ENCODE measurements at regions not wholly inside any gene's neighbourhood (a gene's known extent, or its start where the extent isn't known, plus 50 kb on each side); places are given as distances from the start of the nearest gene placed in this dataset.

GRCh38 chr16:86343027-86343795, 167.1 kb upstream of the FOXF1 start:
- H3K36me3 Mint-ChIP-seq = no peaks in the 10 kb centered on the region
- H3K27ac Mint-ChIP-seq = no peak overlapping the region
- H3K4me3 Mint-ChIP-seq = no peak overlapping the region
- POLR2A ChIA-PET = no interaction called here
- no peaks in the 10 kb centered on the region for H3K4me1 ChIP-seq (ENCODE audit: insufficient read depth, low read length)
- peaks cover 0 to 2% (median 0%) of the 10 kb centered on the region in 5 donors for H3K9me3 Mint-ChIP-seq
- H3K27ac ChIP-seq (ENCODE audit: low read depth, low read length) = no peak overlapping the region
- H3K4me1 Mint-ChIP-seq = no peaks in the 10 kb centered on the region
- H3K27me3 ChIP-seq (ENCODE audit: insufficient read depth, low read length, poor library complexity, severe bottlenecking) = no peaks in the 10 kb centered on the region
- no peak overlapping the region for H3K4me3 ChIP-seq (ENCODE audit: low read length)
- no peak for DNase-seq
- CTCF ChIA-PET = no interaction called here
- no peaks in the 10 kb centered on the region for H3K36me3 ChIP-seq (ENCODE audit: insufficient read depth, low read length)
- H3K27me3 Mint-ChIP-seq = peaks cover 17 to 28% of the 10 kb centered on the region in 2 donors
- H3K9me3 ChIP-seq (ENCODE audit: low read length) = no peaks in the 10 kb centered on the region

- Histone ChIP-seq H3K27me3 (ENCODE audit: insufficient read depth, low read length, poor library complexity, severe bottlenecking) (no peaks in the 10 kb centered on the region), H3K27ac (ENCODE audit: low read depth, low read length) (no peak overlapping the region), H3K36me3 (ENCODE audit: insufficient read depth, low read length) (no peaks in the 10 kb centered on the region), H3K4me1 (ENCODE audit: insufficient read depth, low read length) (no peaks in the 10 kb centered on the region), H3K4me3 (ENCODE audit: low read length) (no peak overlapping the region), H3K9me3 (ENCODE audit: low read length) (no peaks in the 10 kb centered on the region)
- CTCF ChIA-PET = no interaction called here
- peaks cover 0 to 2% (median 0%) of the 10 kb centered on the region in 5 donors for H3K9me3 Mint-ChIP-seq
- H3K27ac Mint-ChIP-seq = no peak overlapping the region
- H3K4me1 Mint-ChIP-seq = no peaks in the 10 kb centered on the region
- DNase-seq = no peak
- POLR2A ChIA-PET = no interaction called here
- H3K36me3 Mint-ChIP-seq = no peaks in the 10 kb centered on the region
- peaks cover 17 to 28% of the 10 kb centered on the region in 2 donors for H3K27me3 Mint-ChIP-seq
- H3K4me3 Mint-ChIP-seq = no peak overlapping the region
Measured at GRCh38 chr16:86343796-86344585, 166.3 kb upstream of the FOXF1 start.

GRCh38 chr16:86344586-86344871, 165.8 kb upstream of the FOXF1 start:
- H3K27me3 Mint-ChIP-seq = peaks cover 17 to 28% of the 10 kb centered on the region in 2 donors

GRCh38 chr16:86344881-86345280, 165.4 kb upstream of the FOXF1 start:
- Histone ChIP-seq H3K27ac (ENCODE audit: low read depth, low read length) (no peak overlapping the region), H3K4me3 (ENCODE audit: low read length) (no peak overlapping the region), H3K36me3 (ENCODE audit: insufficient read depth, low read length) (no peaks in the 10 kb centered on the region), H3K4me1 (ENCODE audit: insufficient read depth, low read length) (no peaks in the 10 kb centered on the region), H3K27me3 (ENCODE audit: insufficient read depth, low read length, poor library complexity, severe bottlenecking) (no peaks in the 10 kb centered on the region), H3K9me3 (ENCODE audit: low read length) (no peaks in the 10 kb centered on the region)
- ChIA-PET CTCF (no interaction called here), POLR2A (no interaction called here)
- Mint-ChIP-seq H3K4me1 (no peaks in the 10 kb centered on the region), H3K27me3 (peaks cover 21 to 31% of the 10 kb centered on the region in 2 donors), H3K9me3 (peaks cover 0 to 2% (median 0%) of the 10 kb centered on the region in 5 donors), H3K27ac (no peak overlapping the region), H3K36me3 (no peaks in the 10 kb centered on the region), H3K4me3 (no peak overlapping the region)
- DNase-seq = no peak

More at GRCh38 chr16:86344586-86344871, 165.8 kb upstream of the FOXF1 start:
- CTCF ChIA-PET = no interaction called here
- POLR2A ChIA-PET = no interaction called here
- no peak for DNase-seq
- H3K27me3 ChIP-seq (ENCODE audit: insufficient read depth, low read length, poor library complexity, severe bottlenecking) = no peaks in the 10 kb centered on the region
- H3K9me3 Mint-ChIP-seq = peaks cover 0 to 2% (median 0%) of the 10 kb centered on the region in 5 donors
- no peaks in the 10 kb centered on the region for H3K4me1 Mint-ChIP-seq
- no peaks in the 10 kb centered on the region for H3K36me3 ChIP-seq (ENCODE audit: insufficient read depth, low read length)
- H3K27ac ChIP-seq (ENCODE audit: low read depth, low read length) = no peak overlapping the region
- no peaks in the 10 kb centered on the region for H3K9me3 ChIP-seq (ENCODE audit: low read length)
- H3K4me3 ChIP-seq (ENCODE audit: low read length) = no peak overlapping the region
- H3K4me1 ChIP-seq (ENCODE audit: insufficient read depth, low read length) = no peaks in the 10 kb centered on the region
- H3K4me3 Mint-ChIP-seq = no peak overlapping the region
- H3K36me3 Mint-ChIP-seq = no peaks in the 10 kb centered on the region
- H3K27ac Mint-ChIP-seq = no peak overlapping the region

GRCh38 chr16:86345516-86345915, 164.8 kb upstream of the FOXF1 start:
- no peak for DNase-seq
- Histone ChIP-seq H3K9me3 (ENCODE audit: low read length) (no peaks in the 10 kb centered on the region), H3K4me1 (ENCODE audit: insufficient read depth, low read length) (no peaks in the 10 kb centered on the region), H3K36me3 (ENCODE audit: insufficient read depth, low read length) (no peaks in the 10 kb centered on the region), H3K27ac (ENCODE audit: low read depth, low read length) (no peak overlapping the region), H3K27me3 (ENCODE audit: insufficient read depth, low read length, poor library complexity, severe bottlenecking) (no peaks in the 10 kb centered on the region), H3K4me3 (ENCODE audit: low read length) (no peak overlapping the region)
- Mint-ChIP-seq H3K9me3 (peaks cover 0 to 2% (median 0%) of the 10 kb centered on the region in 5 donors), H3K27me3 (peaks cover 21 to 37% of the 10 kb centered on the region in 2 donors), H3K27ac (no peak overlapping the region), H3K36me3 (no peaks in the 10 kb centered on the region), H3K4me3 (no peak overlapping the region), H3K4me1 (no peaks in the 10 kb centered on the region)
- ChIA-PET CTCF (no interaction called here), POLR2A (no interaction called here)

- H3K4me3 ChIP-seq (ENCODE audit: low read length) = no peak overlapping the region
- Mint-ChIP-seq H3K9me3 (peaks cover 0 to 2% (median 0%) of the 10 kb centered on the region in 5 donors), H3K4me1 (no peaks in the 10 kb centered on the region), H3K27me3 (peaks cover 22 to 43% of the 10 kb centered on the region in 2 donors), H3K27ac (no peak overlapping the region), H3K36me3 (no peaks in the 10 kb centered on the region), H3K4me3 (no peak overlapping the region)
- H3K4me1 ChIP-seq (ENCODE audit: insufficient read depth, low read length) = no peaks in the 10 kb centered on the region
- no peaks in the 10 kb centered on the region for H3K36me3 ChIP-seq (ENCODE audit: insufficient read depth, low read length)
- no peak overlapping the region for H3K27ac ChIP-seq (ENCODE audit: low read depth, low read length)
- CTCF ChIA-PET = no interaction called here
- DNase-seq = no peak
- H3K9me3 ChIP-seq (ENCODE audit: low read length) = no peaks in the 10 kb centered on the region
- H3K27me3 ChIP-seq (ENCODE audit: insufficient read depth, low read length, poor library complexity, severe bottlenecking) = no peaks in the 10 kb centered on the region
- POLR2A ChIA-PET = no interaction called here
Measured at GRCh38 chr16:86346034-86346433, 164.3 kb upstream of the FOXF1 start.

- Mint-ChIP-seq H3K4me1 (no peaks in the 10 kb centered on the region), H3K27ac (peak overlapping the region in 1 of 8 donors; percentile 73), H3K9me3 (peaks cover 0 to 2% (median 0%) of the 10 kb centered on the region in 5 donors), H3K27me3 (peaks cover 22 to 42% of the 10 kb centered on the region in 2 donors), H3K36me3 (no peaks in the 10 kb centered on the region), H3K4me3 (no peak overlapping the region)
- no peak for DNase-seq
- Histone ChIP-seq H3K36me3 (ENCODE audit: insufficient read depth, low read length) (no peaks in the 10 kb centered on the region), H3K27ac (ENCODE audit: low read depth, low read length) (no peak overlapping the region), H3K4me3 (ENCODE audit: low read length) (no peak overlapping the region), H3K9me3 (ENCODE audit: low read length) (no peaks in the 10 kb centered on the region), H3K27me3 (ENCODE audit: insufficient read depth, low read length, poor library complexity, severe bottlenecking) (no peaks in the 10 kb centered on the region), H3K4me1 (ENCODE audit: insufficient read depth, low read length) (no peaks in the 10 kb centered on the region)
- CTCF ChIA-PET = no interaction called here
- POLR2A ChIA-PET = no interaction called here
Measured at GRCh38 chr16:86347090-86347489, 163.2 kb upstream of the FOXF1 start.

- H3K9me3 Mint-ChIP-seq = peaks cover 0 to 2% (median 0%) of the 10 kb centered on the region in 5 donors
- no peak overlapping the region for H3K4me3 ChIP-seq (ENCODE audit: low read length)
- no peaks in the 10 kb centered on the region for H3K36me3 Mint-ChIP-seq
- no peak for DNase-seq
- H3K9me3 ChIP-seq (ENCODE audit: low read length) = no peaks in the 10 kb centered on the region
- no peak overlapping the region for H3K27ac ChIP-seq (ENCODE audit: low read depth, low read length)
- H3K27ac Mint-ChIP-seq = no peak overlapping the region
- H3K4me1 ChIP-seq (ENCODE audit: insufficient read depth, low read length) = no peaks in the 10 kb centered on the region
- H3K36me3 ChIP-seq (ENCODE audit: insufficient read depth, low read length) = no peaks in the 10 kb centered on the region
- CTCF ChIA-PET = no interaction called here
- no peaks in the 10 kb centered on the region for H3K27me3 ChIP-seq (ENCODE audit: insufficient read depth, low read length, poor library complexity, severe bottlenecking)
- H3K4me1 Mint-ChIP-seq = no peaks in the 10 kb centered on the region
- H3K4me3 Mint-ChIP-seq = no peak overlapping the region
- POLR2A ChIA-PET = no interaction called here
- peaks cover 14 to 45% of the 10 kb centered on the region in 2 donors for H3K27me3 Mint-ChIP-seq
Measured at GRCh38 chr16:86347916-86348555, 162.3 kb upstream of the FOXF1 start.
